Astrocyte (in vitro differentiated cells and primary cell): ENCODE measurements at regions not wholly inside any gene's neighbourhood (a gene's known extent, or its start where the extent isn't known, plus 50 kb on each side); places are given as distances from the start of the nearest gene placed in this dataset.
"Not testable (repeated sequence)": the region's sequence is repeated elsewhere in the genome, so short reads cannot be mapped to it uniquely, and the experiment has no call there.

Experiments used
- DNase-seq: peaks from one replicate; pipeline ENCODE4 v3.0.0-alpha.2; 2010; ENCODE audit warnings: low read depth
- FAIRE-seq: peaks from 2 replicates; lab custom pipeline; 2011; peaks lifted over from hg19 to GRCh38; lab: Jason Lieb, UNC
- H2AFZ ChIP-seq: 2 replicates; pipeline ENCODE4 v1.6.0; 2012; ENCODE audit warnings: low read depth, low read length, inconsistent platforms
- H3K27ac ChIP-seq: 2 replicates; pipeline ENCODE4 v1.5.1; 2011; ENCODE audit warnings: low read depth, low read length, inconsistent platforms
- H3K27me3 ChIP-seq: 2 replicates; pipeline ENCODE4 v1.6.0; 2011; ENCODE audit warnings: low read length, inconsistent platforms; ENCODE audit not compliant: insufficient read depth
- H3K36me3 ChIP-seq: 2 replicates; pipeline ENCODE4 v1.5.1; 2011; ENCODE audit warnings: low read length, inconsistent platforms; ENCODE audit not compliant: insufficient read depth
- H3K4me1 ChIP-seq: 2 replicates; pipeline ENCODE4 v1.5.1; 2011; ENCODE audit warnings: low read length, inconsistent platforms; ENCODE audit not compliant: insufficient read depth
- H3K4me2 ChIP-seq: 2 replicates; pipeline ENCODE4 v1.6.0; 2012; ENCODE audit warnings: low read length, inconsistent platforms
- H3K4me3 ChIP-seq: 2 replicates; pipeline ENCODE4 v1.5.1; 2011; ENCODE audit warnings: low read depth, mild to moderate bottlenecking, low read length, inconsistent platforms; ENCODE audit not compliant: insufficient read depth
- H3K79me2 ChIP-seq: 2 replicates; pipeline ENCODE4 v1.6.0; 2012; ENCODE audit warnings: mild to moderate bottlenecking, low read length, inconsistent platforms; ENCODE audit not compliant: insufficient read depth
- H3K9ac ChIP-seq: 2 replicates; pipeline ENCODE4 v1.6.0; 2012; ENCODE audit warnings: mild to moderate bottlenecking, low read length, inconsistent platforms
- H3K9me3 ChIP-seq: 2 replicates; pipeline ENCODE4 v1.5.1; 2012; ENCODE audit warnings: low read depth, mild to moderate bottlenecking, low read length, inconsistent platforms; ENCODE audit not compliant: insufficient read depth
- H4K20me1 ChIP-seq: 2 replicates; pipeline ENCODE4 v1.6.0; 2012; ENCODE audit warnings: low read length, inconsistent platforms; ENCODE audit not compliant: insufficient read depth
- H3K27ac Mint-ChIP-seq: one replicate; pipeline ENCODE4 v1.8.0; 2021; ENCODE audit warnings: mild to moderate bottlenecking, mixed read lengths; ENCODE audit not compliant: unreplicated experiment
- H3K27me3 Mint-ChIP-seq: one replicate; pipeline ENCODE4 v1.8.0; 2021; ENCODE audit warnings: low read depth, mixed read lengths; ENCODE audit not compliant: unreplicated experiment
- H3K36me3 Mint-ChIP-seq: one replicate; pipeline ENCODE4 v1.8.0; 2021; ENCODE audit warnings: low read depth, mixed read lengths; ENCODE audit not compliant: unreplicated experiment
- H3K4me1 Mint-ChIP-seq: one replicate; pipeline ENCODE4 v1.8.0; 2021; ENCODE audit warnings: low read depth, mixed read lengths; ENCODE audit not compliant: unreplicated experiment
- H3K4me3 Mint-ChIP-seq: one replicate; pipeline ENCODE4 v1.8.0; 2021; ENCODE audit warnings: mild to moderate bottlenecking, moderate library complexity, mixed read lengths; ENCODE audit not compliant: unreplicated experiment
- H3K9me3 Mint-ChIP-seq: one replicate; pipeline ENCODE4 v1.8.0; 2021; ENCODE audit warnings: mild to moderate bottlenecking, mixed read lengths; ENCODE audit not compliant: unreplicated experiment
- CTCF ChIP-seq: IDR thresholded peaks from 2 replicates; pipeline ENCODE4 v1.5.1; 2011; ENCODE audit warnings: low read depth, mild to moderate bottlenecking, inconsistent platforms, low read length, moderate library complexity; ENCODE audit not compliant: insufficient read depth
- EZH2 ChIP-seq: IDR thresholded peaks from 2 replicates; pipeline ENCODE4 v1.6.1; 2012; ENCODE audit warnings: mild to moderate bottlenecking, low read length, inconsistent platforms; ENCODE audit not compliant: insufficient read depth

GRCh38 chr7:93717217-93717900 lies 142.8 kb upstream of the CALCR start:
- H3K9me3 Mint-ChIP-seq: no peaks in the 10 kb centered on the region
- H3K36me3 ChIP-seq: no peaks in the 10 kb centered on the region
- H3K27ac Mint-ChIP-seq: no peak overlapping the region
- no peaks in the 10 kb centered on the region for H3K9me3 ChIP-seq
- no peak overlapping the region for H3K4me3 ChIP-seq
- no peaks in the 10 kb centered on the region for H3K27me3 Mint-ChIP-seq
- no peak overlapping the region for H3K4me3 Mint-ChIP-seq
- H3K79me2 ChIP-seq: no peaks in the 10 kb centered on the region
- H3K4me1 Mint-ChIP-seq: peaks cover 24% of the 10 kb centered on the region
- no peaks in the 10 kb centered on the region for H3K36me3 Mint-ChIP-seq
- TF ChIP-seq EZH2 (no peak), CTCF (no peak)
- H4K20me1 ChIP-seq: no peaks in the 10 kb centered on the region
- FAIRE-seq (no peak), DNase-seq (peak; percentile 64)
- no peak overlapping the region for H3K9ac ChIP-seq
- peaks cover 15% of the 10 kb centered on the region for H3K4me1 ChIP-seq
- no peak overlapping the region for H2AFZ ChIP-seq
- no peak overlapping the region for H3K27ac ChIP-seq
- peaks cover 17% of the 10 kb centered on the region for H3K27me3 ChIP-seq
- H3K4me2 ChIP-seq: peak overlapping the region; percentile 48

- FAIRE-seq (no peak), DNase-seq (peak; percentile 18)
- Histone ChIP-seq H2AFZ (no peak overlapping the region), H3K4me2 (no peak overlapping the region), H3K36me3 (no peaks in the 10 kb centered on the region), H3K9ac (no peak overlapping the region), H3K27ac (no peak overlapping the region), H3K9me3 (no peaks in the 10 kb centered on the region), H3K4me1 (peaks cover 15% of the 10 kb centered on the region), H3K27me3 (peaks cover 17% of the 10 kb centered on the region), H3K4me3 (no peak overlapping the region), H3K79me2 (no peaks in the 10 kb centered on the region), H4K20me1 (no peaks in the 10 kb centered on the region)
- Mint-ChIP-seq H3K9me3 (no peaks in the 10 kb centered on the region), H3K4me1 (peaks cover 19% of the 10 kb centered on the region), H3K27ac (no peak overlapping the region), H3K4me3 (no peak overlapping the region), H3K36me3 (no peaks in the 10 kb centered on the region), H3K27me3 (no peaks in the 10 kb centered on the region)
- peak; percentile 56 for TF ChIP-seq CTCF
- no peak for TF ChIP-seq EZH2
Observed at GRCh38 chr7:93715234-93715633, 140.7 kb upstream of the CALCR start.

- H3K4me1 Mint-ChIP-seq: peaks cover 2% of the 10 kb centered on the region
- H3K4me3 ChIP-seq: no peak overlapping the region
- TF ChIP-seq EZH2 (no peak), CTCF (no peak)
- no peak overlapping the region for H3K4me2 ChIP-seq
- H3K27ac Mint-ChIP-seq: no peak overlapping the region
- H3K79me2 ChIP-seq: no peaks in the 10 kb centered on the region
- no peaks in the 10 kb centered on the region for H4K20me1 ChIP-seq
- H3K9me3 ChIP-seq: no peaks in the 10 kb centered on the region
- no peaks in the 10 kb centered on the region for H3K27me3 Mint-ChIP-seq
- no peaks in the 10 kb centered on the region for H3K36me3 Mint-ChIP-seq
- FAIRE-seq (no peak), DNase-seq (no peak)
- H3K9ac ChIP-seq: no peak overlapping the region
- no peak overlapping the region for H3K27ac ChIP-seq
- H3K36me3 ChIP-seq: no peaks in the 10 kb centered on the region
- H3K4me3 Mint-ChIP-seq: no peak overlapping the region
- no peak overlapping the region for H2AFZ ChIP-seq
- no peaks in the 10 kb centered on the region for H3K9me3 Mint-ChIP-seq
- peaks cover 1% of the 10 kb centered on the region for H3K4me1 ChIP-seq
- H3K27me3 ChIP-seq: peaks cover 19% of the 10 kb centered on the region
Observed at GRCh38 chr7:93711926-93712325, 137.4 kb upstream of the CALCR start.

- H3K9me3 Mint-ChIP-seq, H3K36me3 Mint-ChIP-seq, H3K27me3 ChIP-seq, H3K4me3 Mint-ChIP-seq, H2AFZ ChIP-seq, DNase-seq, H4K20me1 ChIP-seq, FAIRE-seq, H3K9ac ChIP-seq, H3K9me3 ChIP-seq, H3K4me1 ChIP-seq, H3K4me1 Mint-ChIP-seq, H3K4me2 ChIP-seq, H3K4me3 ChIP-seq, H3K36me3 ChIP-seq, H3K27ac Mint-ChIP-seq, H3K27ac ChIP-seq, H3K79me2 ChIP-seq, H3K27me3 Mint-ChIP-seq: not testable (repeated sequence)
Observed at GRCh38 chr7:93708255-93708654, 133.7 kb upstream of the CALCR start.
